ENCODE measurements at regions not wholly inside any gene's neighbourhood (a gene's known extent, or its start where the extent isn't known, plus 50 kb on each side); places are given as distances from the start of the nearest gene placed in this dataset.

- TF ChIP-seq MED8 (CRISPR knock-in tag; IDR thresholded peaks at IDR 0.05; ENCODE audit: insufficient replicate concordance) = no peak
- no peak for TF ChIP-seq POLR2AphosphoS5 (IDR thresholded peaks at IDR 0.05; ENCODE audit: low read depth, low read length)
- TF ChIP-seq POLR2G (IDR thresholded peaks at IDR 0.05; ENCODE audit: low read depth, low read length) = no peak
- no peak for TF ChIP-seq RXRB (CRISPR knock-in tag; IDR thresholded peaks at IDR 0.05; ENCODE audit: borderline replicate concordance)
- no peak for TF ChIP-seq JDP2 (CRISPR knock-in tag; IDR thresholded peaks at IDR 0.05; ENCODE audit: borderline replicate concordance)
- TF ChIP-seq HNRNPH1 (optimal IDR thresholded peaks at IDR 0.05; ENCODE audit: low read depth, low read length) = no peak
- TF ChIP-seq TFAP4 (IDR thresholded peaks at IDR 0.05; ENCODE audit: borderline replicate concordance, low read depth) = no peak
- TF ChIP-seq PHF8 (CRISPR knock-in tag; IDR thresholded peaks at IDR 0.05) = no peak
- no peak for TF ChIP-seq HHEX (CRISPR knock-in tag; IDR thresholded peaks at IDR 0.05)
- no peak for TF ChIP-seq ZNF383 (CRISPR knock-in tag; IDR thresholded peaks at IDR 0.05; ENCODE audit: borderline replicate concordance)
- no peak for TF ChIP-seq YEATS2 (CRISPR knock-in tag; IDR thresholded peaks at IDR 0.05; ENCODE audit: borderline replicate concordance)
- TF ChIP-seq ZNF446 (CRISPR knock-in tag; IDR thresholded peaks at IDR 0.05) = no peak
Measured at GRCh38 chr9:88915916-88916315, 75.4 kb upstream of the S1PR3 start (continued).

GRCh38 chr9:88916894-88917293, 74.4 kb upstream of the S1PR3 start:
- in situ Hi-C loops (cut with HindIII; ENCODE audit: extremely low pct_ligation_motif_present, low pct_unique_long_range_greater_than_20kb) (no loop called here), intact Hi-C loops (cut with micrococcal nuclease; ENCODE audit: unreplicated experiment) (no loop called here)
- H2AFZ ChIP-seq (ENCODE audit: low read length) = no peak overlapping the region
- no peaks in the 10 kb centered on the region for H4K20me1 ChIP-seq (ENCODE audit: insufficient read depth, low read length)
- FAIRE-seq = no peak
- no peak overlapping the region for H3K9ac ChIP-seq (ENCODE audit: insufficient read depth, low read depth, low read length)
- POLR2A ChIA-PET = no interaction called here
- no TSS peak for BruUV-seq (replicated peaks)
- no peak for DNase-seq (ENCODE audit: low spot score)
- ATAC-seq = no peak
- H3K36me3 ChIP-seq (replicated peaks in 1 of 2; ENCODE audit: control insufficient read depth in 1 of 2, insufficient read depth in 2 of 2, low read length in 2 of 2) = no peaks in the 10 kb centered on the region
- H3K79me2 ChIP-seq (ENCODE audit: insufficient read depth, low read length) = no peaks in the 10 kb centered on the region
- H3K27me3 ChIP-seq (ENCODE audit: control insufficient read depth in 1 of 2, insufficient read depth in 2 of 2, low read length in 2 of 2) = no peaks in the 10 kb centered on the region
- no peak overlapping the region for H3K27ac ChIP-seq (ENCODE audit: extremely low read length, insufficient read depth, low read length)
- H3K4me2 ChIP-seq (ENCODE audit: low read depth, low read length) = no peak overlapping the region
- H3K4me3 ChIP-seq (replicated peaks in 1 of 3; ENCODE audit: insufficient read depth in 1 of 3, low read depth in 2 of 3, low read length in 3 of 3) = no peak overlapping the region
- peaks cover 16% of the 10 kb centered on the region for H3K9me3 ChIP-seq (ENCODE audit: low read length)
- H3K4me1 ChIP-seq (ENCODE audit: insufficient read depth, low read length) = peaks cover 8% of the 10 kb centered on the region
- CTCF ChIA-PET (ENCODE audit: low intra/inter-chr PET ratio, low total read pairs) = no interaction called here
- 0% methylated on average over 1 of the region's 1 CpG for WGBS (ENCODE audit: low lambda C conversion rate)
- TF ChIP-seq TEF (CRISPR knock-in tag; IDR thresholded peaks at IDR 0.05) (no peak), CBFB (CRISPR knock-in tag; IDR thresholded peaks at IDR 0.05) (no peak), KDM5A (IDR thresholded peaks at IDR 0.05; ENCODE audit: borderline replicate concordance, low read length) (no peak), RBAK (CRISPR knock-in tag; IDR thresholded peaks at IDR 0.05) (no peak), EED (CRISPR knock-in tag; IDR thresholded peaks at IDR 0.05) (no peak), ISL2 (CRISPR knock-in tag; IDR thresholded peaks at IDR 0.05) (no peak), ZNF350 (CRISPR knock-in tag; IDR thresholded peaks at IDR 0.05; ENCODE audit: borderline replicate concordance, low read depth) (no peak), EP300 (IDR thresholded peaks at IDR 0.05; ENCODE audit: low read depth in 2 of 2, low read length in 2 of 2) (no peak), EP300 (CRISPR knock-in tag; IDR thresholded peaks at IDR 0.05; ENCODE audit: borderline replicate concordance) (no peak), GABPA (IDR thresholded peaks at IDR 0.05; ENCODE audit: low read depth, low read length) (no peak), GABPA (CRISPR knock-in tag; IDR thresholded peaks at IDR 0.05; ENCODE audit: low read depth) (no peak), FOSL1 (CRISPR knock-in tag; IDR thresholded peaks at IDR 0.05; ENCODE audit: borderline replicate concordance) (no peak), MIER3 (CRISPR knock-in tag; IDR thresholded peaks at IDR 0.05; ENCODE audit: borderline replicate concordance) (no peak), TRAFD1 (CRISPR knock-in tag; IDR thresholded peaks at IDR 0.05; ENCODE audit: borderline replicate concordance) (no peak)
